IMR-90 (cell line): ENCODE measurements at regions not wholly inside any gene's neighbourhood (a gene's known extent, or its start where the extent isn't known, plus 50 kb on each side); places are given as distances from the start of the nearest gene placed in this dataset.

Experiments used
- CEBPB ChIP-seq: IDR thresholded peaks from 2 replicates; pipeline ENCODE4 v1.6.1; 2012; ENCODE audit warnings: low read depth, low read length, improper control_type of control experiment
- FOS ChIP-seq: fragments of 150-350 bp; IDR thresholded peaks from 2 replicates; pipeline ENCODE4 v1.6.1; 2016; ENCODE audit warnings: low read depth, low read length
- MAFK ChIP-seq: IDR thresholded peaks from 2 replicates; pipeline ENCODE4 v1.6.1; 2012; ENCODE audit warnings: low read depth, low read length, improper control_type of control experiment
- MXI1 ChIP-seq: IDR thresholded peaks from 2 replicates; pipeline ENCODE4 v1.6.1; 2012; ENCODE audit warnings: low read depth, mild to moderate bottlenecking, low read length, moderate library complexity, borderline replicate concordance
- POLR2A ChIP-seq: IDR thresholded peaks from 2 replicates; pipeline ENCODE4 v1.6.1; 2012; ENCODE audit warnings: mild to moderate bottlenecking, low read depth, low read length
- RAD21 ChIP-seq: IDR thresholded peaks from 2 replicates; pipeline ENCODE4 v1.6.1; 2012; ENCODE audit warnings: low read length, improper control_type of control experiment
- RFX5 ChIP-seq: IDR thresholded peaks from 2 replicates; pipeline ENCODE4 v1.8.0; 2012; ENCODE audit warnings: low read depth, mild to moderate bottlenecking, low read length, moderate library complexity
- SMC3 ChIP-seq: fragments of 150-350 bp; IDR thresholded peaks from 2 replicates; pipeline ENCODE4 v1.6.1; 2016; ENCODE audit warnings: low read depth, mild to moderate bottlenecking, antibody characterized with exemption, low read length, moderate library complexity
- TF ChIP-seq, protein P1 (sequence below): conservative IDR thresholded peaks from 2 replicates; pipeline ENCODE4 v1.5.1; 2012; ENCODE audit warnings: mild to moderate bottlenecking, low read depth, low read length, improper control_type of control experiment

DNA sequence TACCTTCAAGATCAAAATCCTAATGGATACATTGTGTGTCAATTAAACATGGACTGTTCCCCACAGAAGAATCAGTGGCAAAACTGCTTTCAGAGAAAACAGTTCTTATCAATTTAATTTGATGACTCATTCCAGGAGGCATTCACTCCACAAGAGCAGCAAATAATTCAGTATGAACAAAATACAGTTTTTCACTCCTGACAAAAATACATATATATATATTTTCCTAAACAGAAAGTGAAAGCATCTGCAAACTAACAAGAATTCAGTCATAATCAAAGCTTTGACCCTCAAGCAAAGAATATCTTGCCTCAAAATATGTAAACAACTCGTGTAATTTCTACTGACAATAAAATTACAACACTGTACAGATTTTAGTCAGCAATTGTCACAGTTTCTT is 685.1 kb upstream of the SLC8A1 start:
- TF ChIP-seq SMC3 (no peak), CEBPB (no peak), POLR2A (no peak), MAFK (no peak), RFX5 (no peak), RAD21 (no peak), FOS (no peak), MXI1 (no peak)
- TF ChIP-seq, protein P1, sequence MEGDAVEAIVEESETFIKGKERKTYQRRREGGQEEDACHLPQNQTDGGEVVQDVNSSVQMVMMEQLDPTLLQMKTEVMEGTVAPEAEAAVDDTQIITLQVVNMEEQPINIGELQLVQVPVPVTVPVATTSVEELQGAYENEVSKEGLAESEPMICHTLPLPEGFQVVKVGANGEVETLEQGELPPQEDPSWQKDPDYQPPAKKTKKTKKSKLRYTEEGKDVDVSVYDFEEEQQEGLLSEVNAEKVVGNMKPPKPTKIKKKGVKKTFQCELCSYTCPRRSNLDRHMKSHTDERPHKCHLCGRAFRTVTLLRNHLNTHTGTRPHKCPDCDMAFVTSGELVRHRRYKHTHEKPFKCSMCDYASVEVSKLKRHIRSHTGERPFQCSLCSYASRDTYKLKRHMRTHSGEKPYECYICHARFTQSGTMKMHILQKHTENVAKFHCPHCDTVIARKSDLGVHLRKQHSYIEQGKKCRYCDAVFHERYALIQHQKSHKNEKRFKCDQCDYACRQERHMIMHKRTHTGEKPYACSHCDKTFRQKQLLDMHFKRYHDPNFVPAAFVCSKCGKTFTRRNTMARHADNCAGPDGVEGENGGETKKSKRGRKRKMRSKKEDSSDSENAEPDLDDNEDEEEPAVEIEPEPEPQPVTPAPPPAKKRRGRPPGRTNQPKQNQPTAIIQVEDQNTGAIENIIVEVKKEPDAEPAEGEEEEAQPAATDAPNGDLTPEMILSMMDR: no peak
